Osteocyte (in vitro differentiated cells): ENCODE measurements at regions not wholly inside any gene's neighbourhood (a gene's known extent, or its start where the extent isn't known, plus 50 kb on each side); places are given as distances from the start of the nearest gene placed in this dataset.

ENCODE experiments used
- DNase-seq: peaks from one replicate; pipeline ENCODE4 v3.0.0; 2021; ENCODE audit warnings: mixed read lengths; ENCODE audit not compliant: unreplicated experiment; ENCODE audit errors: extremely low spot score
- H3K27ac Mint-ChIP-seq: one replicate; pipeline ENCODE4 v1.8.0; 2021; ENCODE audit warnings: mild to moderate bottlenecking, mixed read lengths; ENCODE audit not compliant: unreplicated experiment
- H3K27me3 Mint-ChIP-seq: one replicate; pipeline ENCODE4 v1.8.0; 2021; ENCODE audit warnings: mixed read lengths; ENCODE audit not compliant: unreplicated experiment
- H3K36me3 Mint-ChIP-seq: one replicate; pipeline ENCODE4 v1.8.0; 2021; ENCODE audit warnings: mixed read lengths; ENCODE audit not compliant: unreplicated experiment
- H3K4me1 Mint-ChIP-seq: one replicate; pipeline ENCODE4 v1.8.0; 2021; ENCODE audit warnings: mixed read lengths; ENCODE audit not compliant: unreplicated experiment
- H3K4me3 Mint-ChIP-seq: one replicate; pipeline ENCODE4 v1.8.0; 2021; ENCODE audit warnings: mild to moderate bottlenecking, moderate library complexity, mixed read lengths; ENCODE audit not compliant: unreplicated experiment
- H3K9me3 Mint-ChIP-seq: one replicate; pipeline ENCODE4 v1.8.0; 2021; ENCODE audit warnings: mixed read lengths; ENCODE audit not compliant: unreplicated experiment
- TF ChIP-seq, protein P1 (sequence below): fragments of 200-600 bp; sonication (generic); IDR thresholded peaks from 2 replicates; pipeline ENCODE4 v1.5.0; 2021; ENCODE audit warnings: antibody characterized with exemption, mild to moderate bottlenecking, moderate library complexity

DNA sequence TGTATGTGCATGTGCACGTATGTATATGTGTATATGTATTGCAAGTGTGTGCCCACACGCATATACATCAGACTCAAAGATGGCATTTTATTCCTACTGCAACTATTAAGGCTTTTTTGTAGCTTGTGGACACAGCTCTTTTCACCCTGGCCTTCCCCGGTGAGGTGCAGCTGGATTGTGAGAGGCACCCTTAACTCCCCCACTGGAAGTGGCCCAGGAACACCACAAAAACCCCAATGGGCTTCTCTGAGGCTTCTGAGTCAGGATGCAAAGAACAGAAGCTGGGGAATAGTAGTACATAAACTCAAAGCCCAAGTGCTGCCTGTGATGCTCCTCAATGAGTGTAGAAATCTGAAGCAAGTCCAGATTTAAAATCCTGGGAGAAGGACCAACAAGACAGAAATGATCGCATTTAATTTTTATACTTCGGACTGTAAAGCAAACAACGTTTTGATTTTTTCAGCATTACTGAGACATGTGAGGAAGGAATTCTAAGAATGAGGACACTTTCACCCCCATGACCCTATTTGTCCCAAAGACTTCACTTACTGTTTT, 369.2 kb upstream of the MGMT start:
- Mint-ChIP-seq H3K27me3 (no peaks in the 10 kb centered on the region), H3K36me3 (no peaks in the 10 kb centered on the region), H3K4me3 (no peak overlapping the region), H3K27ac (no peak overlapping the region), H3K4me1 (peaks cover 6% of the 10 kb centered on the region), H3K9me3 (peaks cover 10% of the 10 kb centered on the region)
- no peak for DNase-seq
- TF ChIP-seq, protein P1, sequence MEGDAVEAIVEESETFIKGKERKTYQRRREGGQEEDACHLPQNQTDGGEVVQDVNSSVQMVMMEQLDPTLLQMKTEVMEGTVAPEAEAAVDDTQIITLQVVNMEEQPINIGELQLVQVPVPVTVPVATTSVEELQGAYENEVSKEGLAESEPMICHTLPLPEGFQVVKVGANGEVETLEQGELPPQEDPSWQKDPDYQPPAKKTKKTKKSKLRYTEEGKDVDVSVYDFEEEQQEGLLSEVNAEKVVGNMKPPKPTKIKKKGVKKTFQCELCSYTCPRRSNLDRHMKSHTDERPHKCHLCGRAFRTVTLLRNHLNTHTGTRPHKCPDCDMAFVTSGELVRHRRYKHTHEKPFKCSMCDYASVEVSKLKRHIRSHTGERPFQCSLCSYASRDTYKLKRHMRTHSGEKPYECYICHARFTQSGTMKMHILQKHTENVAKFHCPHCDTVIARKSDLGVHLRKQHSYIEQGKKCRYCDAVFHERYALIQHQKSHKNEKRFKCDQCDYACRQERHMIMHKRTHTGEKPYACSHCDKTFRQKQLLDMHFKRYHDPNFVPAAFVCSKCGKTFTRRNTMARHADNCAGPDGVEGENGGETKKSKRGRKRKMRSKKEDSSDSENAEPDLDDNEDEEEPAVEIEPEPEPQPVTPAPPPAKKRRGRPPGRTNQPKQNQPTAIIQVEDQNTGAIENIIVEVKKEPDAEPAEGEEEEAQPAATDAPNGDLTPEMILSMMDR = no peak

DNA sequence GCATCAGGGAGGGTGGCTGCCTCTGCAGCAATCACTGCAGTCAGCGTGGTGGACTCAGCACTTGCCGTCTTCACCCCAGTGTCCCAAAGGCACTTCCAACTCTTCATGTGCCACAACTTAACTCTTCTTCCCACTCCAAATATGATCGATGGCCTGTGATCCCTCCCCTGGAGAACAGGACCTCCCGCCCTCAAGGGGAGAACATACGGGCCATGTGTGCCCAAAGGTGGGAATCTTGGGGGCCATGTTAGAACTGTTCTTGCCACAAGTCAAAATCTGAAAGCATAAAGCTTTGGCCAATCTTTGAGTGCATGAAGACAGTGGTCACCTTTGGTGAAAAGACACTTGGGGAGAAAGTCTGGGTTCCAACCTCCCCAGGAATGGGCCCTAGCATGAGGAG, 368.5 kb upstream of the MGMT start:
- TF ChIP-seq, protein P1 = no peak

DNA sequence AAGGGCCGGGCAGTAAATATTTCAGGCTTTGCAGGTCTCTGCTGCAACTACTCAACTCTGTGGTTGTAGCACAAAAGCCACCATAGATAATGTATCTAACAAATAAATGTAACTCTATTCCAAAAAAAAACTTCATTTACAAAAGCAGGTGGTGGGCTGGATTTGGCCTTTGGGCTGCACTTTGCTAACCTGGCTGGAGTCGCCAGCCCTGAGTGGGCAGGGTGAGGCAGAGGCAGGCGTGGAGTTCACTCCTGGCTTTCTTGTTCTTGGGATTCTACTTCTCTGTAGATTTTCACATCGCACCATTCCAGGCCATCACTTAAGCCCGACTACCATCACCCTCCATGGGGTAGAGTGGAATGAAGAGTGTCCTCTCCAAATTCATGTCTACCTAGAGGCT, 367.6 kb upstream of the MGMT start:
- Mint-ChIP-seq H3K27me3 (no peaks in the 10 kb centered on the region), H3K4me1 (peaks cover 15% of the 10 kb centered on the region), H3K27ac (no peak overlapping the region), H3K36me3 (no peaks in the 10 kb centered on the region), H3K4me3 (no peak overlapping the region), H3K9me3 (peaks cover 10% of the 10 kb centered on the region)
- DNase-seq = peak; percentile 64
- TF ChIP-seq, protein P1 = no peak

More for the DNA sequence above, 368.5 kb upstream of the MGMT start:
- Mint-ChIP-seq H3K27me3 (no peaks in the 10 kb centered on the region), H3K36me3 (no peaks in the 10 kb centered on the region), H3K9me3 (peaks cover 10% of the 10 kb centered on the region), H3K4me1 (peaks cover 11% of the 10 kb centered on the region), H3K27ac (no peak overlapping the region), H3K4me3 (no peak overlapping the region)
- DNase-seq = peak; percentile 56

DNA sequence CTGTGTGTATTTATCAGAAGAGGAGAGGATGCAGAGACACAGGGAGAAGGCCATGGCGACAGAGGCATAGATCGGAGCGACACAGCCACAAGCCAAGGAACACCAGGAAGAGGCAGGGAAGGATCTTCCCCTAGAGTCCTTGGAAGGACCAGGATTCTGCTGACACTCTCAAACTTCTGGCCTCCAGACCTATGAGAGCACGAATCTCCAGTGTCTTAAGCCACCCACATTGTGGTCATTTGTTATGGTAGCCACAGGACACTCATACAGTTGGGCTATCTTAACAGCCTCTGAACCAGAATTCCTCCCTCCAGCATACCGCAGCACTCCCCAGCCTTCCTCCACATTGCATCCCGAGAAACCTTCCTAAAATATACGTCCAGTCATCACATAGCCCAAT, 367.0 kb upstream of the MGMT start:
- no peak overlapping the region for H3K27ac Mint-ChIP-seq
- H3K4me3 Mint-ChIP-seq = no peak overlapping the region
- TF ChIP-seq, protein P1 = no peak
- H3K27me3 Mint-ChIP-seq = no peaks in the 10 kb centered on the region
- no peak for DNase-seq
- H3K4me1 Mint-ChIP-seq = peaks cover 20% of the 10 kb centered on the region
- H3K9me3 Mint-ChIP-seq = peaks cover 10% of the 10 kb centered on the region
- H3K36me3 Mint-ChIP-seq = no peaks in the 10 kb centered on the region

DNA sequence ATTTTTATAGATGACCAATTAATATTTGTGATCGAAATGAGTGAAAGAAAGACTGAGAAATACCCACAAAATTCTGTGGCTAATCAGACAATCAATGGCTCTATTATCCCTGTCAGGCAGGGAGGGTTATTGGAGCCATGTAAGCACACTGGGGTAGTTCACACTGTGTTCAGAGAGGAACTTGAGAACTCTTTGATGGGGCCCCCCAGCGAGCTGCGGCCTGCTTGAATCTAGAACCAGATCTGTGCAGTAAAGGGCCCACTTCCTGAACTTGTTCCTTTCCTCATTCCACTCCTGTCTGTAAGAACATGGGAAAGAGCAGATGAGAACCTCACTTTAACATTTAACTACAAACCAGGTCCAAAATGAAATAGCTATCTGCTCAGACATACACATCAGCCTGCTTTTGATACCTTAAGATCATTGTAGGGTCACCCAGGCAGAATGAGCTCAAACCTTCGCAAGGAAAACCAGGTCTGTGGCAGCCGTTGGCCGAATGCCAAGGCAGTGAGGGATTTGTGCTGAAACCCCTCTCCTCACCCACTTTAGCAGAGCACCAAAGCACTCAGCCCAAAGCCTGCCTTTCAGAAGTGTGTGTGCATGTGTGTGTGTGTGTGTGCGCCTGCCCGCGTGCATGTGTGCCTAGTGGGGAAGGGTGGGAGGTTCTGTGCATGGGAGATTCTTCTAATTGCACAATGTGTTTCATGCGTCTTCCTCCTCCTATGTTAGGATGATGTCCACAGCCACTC, 365.6 kb upstream of the MGMT start:
- H3K27me3 Mint-ChIP-seq = no peaks in the 10 kb centered on the region
- no peak overlapping the region for H3K4me3 Mint-ChIP-seq
- H3K9me3 Mint-ChIP-seq = peaks cover 13% of the 10 kb centered on the region
- TF ChIP-seq, protein P1 = no peak
- no peaks in the 10 kb centered on the region for H3K36me3 Mint-ChIP-seq
- DNase-seq = no peak
- H3K4me1 Mint-ChIP-seq = peaks cover 24% of the 10 kb centered on the region
- no peak overlapping the region for H3K27ac Mint-ChIP-seq
